ENCODE measurements at regions not wholly inside any gene's neighbourhood (a gene's known extent, or its start where the extent isn't known, plus 50 kb on each side); places are given as distances from the start of the nearest gene placed in this dataset.
A peak's percentile ranks its signal among the peaks of the same experiment; 100 is the strongest.

DNA sequence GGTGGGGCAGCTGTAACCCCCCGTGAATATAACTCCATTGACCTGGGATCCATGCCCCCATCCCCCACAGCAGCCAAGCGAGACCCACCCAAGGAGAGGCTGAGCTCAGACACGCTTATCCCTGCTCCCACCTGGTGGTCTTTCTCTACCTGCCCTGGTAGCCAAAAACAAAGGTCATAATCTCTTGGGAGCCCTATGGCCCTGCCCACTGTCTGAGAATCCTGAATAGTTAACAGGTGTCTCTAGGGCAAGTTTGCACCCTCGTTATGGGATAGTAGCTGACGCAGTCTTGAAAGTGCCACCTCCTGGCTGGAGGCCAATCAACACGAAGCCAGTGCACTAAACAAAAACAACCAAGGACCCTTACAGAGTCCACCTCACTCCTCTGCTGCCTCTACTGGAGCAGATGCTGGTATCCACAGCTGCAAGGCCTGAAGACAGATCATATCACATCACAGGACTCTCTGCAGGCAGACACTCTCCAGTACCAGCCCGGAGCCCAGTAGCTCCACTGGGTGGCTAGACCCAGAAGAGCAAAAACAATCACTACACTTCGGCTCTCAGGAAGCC lies 134.3 kb upstream of the C1orf174 start:
- H3K27ac ChIP-seq (ENCODE audit: low read depth, low read length): peak overlapping the region; percentile 72

DNA sequence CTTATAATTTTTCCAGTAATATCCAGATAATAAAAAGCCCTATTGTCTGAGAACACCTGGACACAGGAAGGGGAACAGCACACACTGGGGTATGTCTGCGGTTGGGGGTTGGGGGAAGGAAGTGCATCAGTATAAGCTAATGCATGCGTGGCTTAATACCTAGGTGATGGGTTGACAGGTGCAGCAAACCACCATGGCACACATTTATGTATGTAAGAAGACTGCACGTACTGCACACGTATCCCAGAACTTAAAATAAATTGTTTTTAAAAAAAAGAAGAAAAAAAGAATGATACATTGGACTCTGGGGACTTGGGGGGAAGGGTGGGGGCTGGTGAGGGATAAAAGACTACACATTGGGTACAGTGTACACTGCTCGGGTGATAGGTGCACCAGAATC lies 144.9 kb upstream of the C1orf174 start:
- H3K9me2 ChIP-seq (replicated peaks; ENCODE audit: control insufficient read depth, low read length): no peaks in the 10 kb centered on the region
- peaks cover 47% of the 10 kb centered on the region for H3K79me2 ChIP-seq (ENCODE audit: control insufficient read depth, low read length)
- peaks cover 30% of the 10 kb centered on the region for H3K36me3 ChIP-seq (ENCODE audit: control insufficient read depth, low read length)
- H3F3A ChIP-seq (ENCODE audit: control insufficient read depth, insufficient read depth): peaks cover 50% of the 10 kb centered on the region
- no peaks in the 10 kb centered on the region for H3K27me3 ChIP-seq (ENCODE audit: control insufficient read depth, low read length)
- peaks cover 70% of the 10 kb centered on the region for H3K4me1 ChIP-seq (ENCODE audit: control insufficient read depth, low read length)
- peak overlapping the region; percentile 99 for H3K27ac ChIP-seq (ENCODE audit: low read depth, low read length)
- peak overlapping the region; percentile 77 for H3K4me3 ChIP-seq (ENCODE audit: low read length)
- H4K20me1 ChIP-seq (ENCODE audit: control insufficient read depth, insufficient read depth, low read depth, low read length): no peaks in the 10 kb centered on the region
- H3K4me2 ChIP-seq (ENCODE audit: low read length): peak overlapping the region; percentile 97
- TF ChIP-seq EZH2phosphoT487 (IDR thresholded peaks at IDR 0.05; ENCODE audit: borderline replicate concordance, low read length): no peak
- TF ChIP-seq, protein P1, sequence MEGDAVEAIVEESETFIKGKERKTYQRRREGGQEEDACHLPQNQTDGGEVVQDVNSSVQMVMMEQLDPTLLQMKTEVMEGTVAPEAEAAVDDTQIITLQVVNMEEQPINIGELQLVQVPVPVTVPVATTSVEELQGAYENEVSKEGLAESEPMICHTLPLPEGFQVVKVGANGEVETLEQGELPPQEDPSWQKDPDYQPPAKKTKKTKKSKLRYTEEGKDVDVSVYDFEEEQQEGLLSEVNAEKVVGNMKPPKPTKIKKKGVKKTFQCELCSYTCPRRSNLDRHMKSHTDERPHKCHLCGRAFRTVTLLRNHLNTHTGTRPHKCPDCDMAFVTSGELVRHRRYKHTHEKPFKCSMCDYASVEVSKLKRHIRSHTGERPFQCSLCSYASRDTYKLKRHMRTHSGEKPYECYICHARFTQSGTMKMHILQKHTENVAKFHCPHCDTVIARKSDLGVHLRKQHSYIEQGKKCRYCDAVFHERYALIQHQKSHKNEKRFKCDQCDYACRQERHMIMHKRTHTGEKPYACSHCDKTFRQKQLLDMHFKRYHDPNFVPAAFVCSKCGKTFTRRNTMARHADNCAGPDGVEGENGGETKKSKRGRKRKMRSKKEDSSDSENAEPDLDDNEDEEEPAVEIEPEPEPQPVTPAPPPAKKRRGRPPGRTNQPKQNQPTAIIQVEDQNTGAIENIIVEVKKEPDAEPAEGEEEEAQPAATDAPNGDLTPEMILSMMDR (IDR thresholded peaks at IDR 0.05; ENCODE audit: low read depth, low read length, poor library complexity, severe bottlenecking): no peak
- peaks cover 7% of the 10 kb centered on the region for H3K9me3 ChIP-seq (ENCODE audit: control insufficient read depth, insufficient read depth, low read length)

More for the DNA sequence above, 134.3 kb upstream of the C1orf174 start:
- Histone ChIP-seq H4K20me1 (ENCODE audit: control insufficient read depth, insufficient read depth, low read depth, low read length) (no peaks in the 10 kb centered on the region), H3F3A (ENCODE audit: control insufficient read depth, insufficient read depth) (peaks cover 24% of the 10 kb centered on the region), H3K27me3 (ENCODE audit: control insufficient read depth, low read length) (no peaks in the 10 kb centered on the region), H3K9me3 (ENCODE audit: control insufficient read depth, insufficient read depth, low read length) (peaks cover 55% of the 10 kb centered on the region), H3K9me2 (replicated peaks; ENCODE audit: control insufficient read depth, low read length) (no peaks in the 10 kb centered on the region), H3K4me3 (ENCODE audit: low read length) (peak overlapping the region; percentile 25), H3K36me3 (ENCODE audit: control insufficient read depth, low read length) (peaks cover 100% of the 10 kb centered on the region), H3K4me1 (ENCODE audit: control insufficient read depth, low read length) (peaks cover 73% of the 10 kb centered on the region), H3K4me2 (ENCODE audit: low read length) (peak overlapping the region; percentile 78), H3K79me2 (ENCODE audit: control insufficient read depth, low read length) (peaks cover 82% of the 10 kb centered on the region)
- TF ChIP-seq EZH2phosphoT487 (IDR thresholded peaks at IDR 0.05; ENCODE audit: borderline replicate concordance, low read length): no peak
- TF ChIP-seq, protein P1 (IDR thresholded peaks at IDR 0.05; ENCODE audit: low read depth, low read length, poor library complexity, severe bottlenecking): peak; percentile 43

DNA sequence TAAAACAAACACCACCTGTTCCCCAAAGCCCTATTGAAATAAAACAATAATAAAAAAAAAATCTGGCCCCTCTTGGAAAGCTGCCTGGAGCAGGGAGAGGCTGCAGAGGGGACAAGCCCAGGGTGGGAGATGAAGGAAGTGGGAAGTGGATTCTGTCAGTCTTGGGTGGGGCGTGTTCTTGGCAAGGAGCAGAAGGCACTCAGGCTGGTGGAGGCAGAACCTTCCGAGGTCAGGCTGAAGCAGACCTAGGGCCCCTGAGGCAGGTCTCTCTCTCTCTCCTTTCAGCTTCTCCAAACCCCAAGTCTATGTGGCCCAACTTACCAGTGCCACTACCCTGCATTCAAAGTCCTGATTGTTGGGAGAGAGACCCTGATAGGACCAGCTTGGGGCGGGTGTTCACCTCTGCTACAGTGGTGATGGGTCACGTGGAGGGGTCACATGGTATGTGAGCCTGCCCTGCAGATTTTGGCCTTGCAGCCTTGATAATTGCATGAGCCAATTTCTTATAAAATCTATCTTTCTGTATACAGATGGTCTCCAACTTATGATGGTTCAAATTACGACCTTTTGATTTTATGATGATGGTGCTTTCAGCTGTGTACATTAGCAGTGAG lies 145.4 kb upstream of the C1orf174 start:
- H3K4me3 ChIP-seq (ENCODE audit: low read length): peak overlapping the region; percentile 77
- peaks cover 5% of the 10 kb centered on the region for H3K9me3 ChIP-seq (ENCODE audit: control insufficient read depth, insufficient read depth, low read length)
- H3F3A ChIP-seq (ENCODE audit: control insufficient read depth, insufficient read depth): peaks cover 54% of the 10 kb centered on the region
- H3K36me3 ChIP-seq (ENCODE audit: control insufficient read depth, low read length): peaks cover 27% of the 10 kb centered on the region
- no peaks in the 10 kb centered on the region for H3K27me3 ChIP-seq (ENCODE audit: control insufficient read depth, low read length)
- H3K4me2 ChIP-seq (ENCODE audit: low read length): peak overlapping the region; percentile 97
- H3K27ac ChIP-seq (ENCODE audit: low read depth, low read length): peak overlapping the region; percentile 99
- peaks cover 43% of the 10 kb centered on the region for H3K79me2 ChIP-seq (ENCODE audit: control insufficient read depth, low read length)
- TF ChIP-seq, protein P1 (IDR thresholded peaks at IDR 0.05; ENCODE audit: low read depth, low read length, poor library complexity, severe bottlenecking): no peak
- no peak for TF ChIP-seq EZH2phosphoT487 (IDR thresholded peaks at IDR 0.05; ENCODE audit: borderline replicate concordance, low read length)
- H4K20me1 ChIP-seq (ENCODE audit: control insufficient read depth, insufficient read depth, low read depth, low read length): no peaks in the 10 kb centered on the region
- H3K9me2 ChIP-seq (replicated peaks; ENCODE audit: control insufficient read depth, low read length): no peaks in the 10 kb centered on the region
- H3K4me1 ChIP-seq (ENCODE audit: control insufficient read depth, low read length): peaks cover 74% of the 10 kb centered on the region

All from DOHH2 (cell line).